ENCODE measurements at regions not wholly inside any gene's neighbourhood (a gene's known extent, or its start where the extent isn't known, plus 50 kb on each side); places are given as distances from the start of the nearest gene placed in this dataset.

- Histone ChIP-seq H3K9me2 (ENCODE audit: insufficient read depth, low read length) (no peaks in the 10 kb centered on the region), H3K36me3 (ENCODE audit: insufficient read depth, low read length) (no peaks in the 10 kb centered on the region), H2AFZ (ENCODE audit: low read length) (no peak overlapping the region), H3K4me1 (ENCODE audit: insufficient read depth, low read length, poor library complexity, severe bottlenecking) (no peaks in the 10 kb centered on the region), H3K9me3 (ENCODE audit: low read length) (no peaks in the 10 kb centered on the region), H3K4me2 (ENCODE audit: low read length) (no peak overlapping the region), H3K4me3 (ENCODE audit: low read depth, low read length, poor library complexity, severe bottlenecking) (no peak overlapping the region), H3K27ac (ENCODE audit: low read depth, low read length, poor library complexity, severe bottlenecking) (no peak overlapping the region), H3K79me2 (ENCODE audit: insufficient read depth, low read depth, low read length) (no peaks in the 10 kb centered on the region), H4K20me1 (ENCODE audit: insufficient read depth, low read length) (no peaks in the 10 kb centered on the region)
- BruUV-seq (replicated peaks): no TSS peak
- POLR2A ChIA-PET: no interaction called here
- TF ChIP-seq, protein P1, sequence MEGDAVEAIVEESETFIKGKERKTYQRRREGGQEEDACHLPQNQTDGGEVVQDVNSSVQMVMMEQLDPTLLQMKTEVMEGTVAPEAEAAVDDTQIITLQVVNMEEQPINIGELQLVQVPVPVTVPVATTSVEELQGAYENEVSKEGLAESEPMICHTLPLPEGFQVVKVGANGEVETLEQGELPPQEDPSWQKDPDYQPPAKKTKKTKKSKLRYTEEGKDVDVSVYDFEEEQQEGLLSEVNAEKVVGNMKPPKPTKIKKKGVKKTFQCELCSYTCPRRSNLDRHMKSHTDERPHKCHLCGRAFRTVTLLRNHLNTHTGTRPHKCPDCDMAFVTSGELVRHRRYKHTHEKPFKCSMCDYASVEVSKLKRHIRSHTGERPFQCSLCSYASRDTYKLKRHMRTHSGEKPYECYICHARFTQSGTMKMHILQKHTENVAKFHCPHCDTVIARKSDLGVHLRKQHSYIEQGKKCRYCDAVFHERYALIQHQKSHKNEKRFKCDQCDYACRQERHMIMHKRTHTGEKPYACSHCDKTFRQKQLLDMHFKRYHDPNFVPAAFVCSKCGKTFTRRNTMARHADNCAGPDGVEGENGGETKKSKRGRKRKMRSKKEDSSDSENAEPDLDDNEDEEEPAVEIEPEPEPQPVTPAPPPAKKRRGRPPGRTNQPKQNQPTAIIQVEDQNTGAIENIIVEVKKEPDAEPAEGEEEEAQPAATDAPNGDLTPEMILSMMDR (conservative IDR thresholded peaks at IDR 0.05; ENCODE audit: low read length): no peak
- TF ChIP-seq EZH2phosphoT487 (IDR thresholded peaks at IDR 0.05; ENCODE audit: borderline replicate concordance, low read depth, low read length): no peak
- intact Hi-C loops (cut with micrococcal nuclease; ENCODE audit: unreplicated experiment): no loop called here
- DNase-seq (ENCODE audit: low spot score): no peak
- CTCF ChIA-PET (ENCODE audit: unreplicated experiment): no interaction called here
Measured at GRCh38 chr16:87131061-87131995, 185.9 kb downstream of the C16orf95 start.

DNA sequence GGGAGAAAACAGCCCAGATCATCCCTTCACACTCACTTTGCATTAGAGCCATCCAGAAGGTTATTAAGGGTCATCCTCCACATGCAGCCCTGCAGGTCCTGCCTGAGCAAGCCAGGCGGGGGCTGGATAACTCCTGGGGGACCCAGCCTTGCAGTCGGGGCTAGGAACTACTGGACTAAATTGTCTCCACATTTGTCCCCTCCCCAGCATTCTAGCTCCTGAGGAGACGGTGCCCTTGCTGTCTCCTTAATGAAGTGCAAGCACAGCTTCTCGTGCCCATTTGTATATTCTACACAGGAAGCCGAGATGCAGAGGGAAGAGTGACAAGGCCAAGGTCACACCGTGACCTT is 185.2 kb downstream of the C16orf95 start:
- no peak for TF ChIP-seq EZH2phosphoT487 (IDR thresholded peaks at IDR 0.05; ENCODE audit: borderline replicate concordance, low read depth, low read length)
- TF ChIP-seq, protein P1 (conservative IDR thresholded peaks at IDR 0.05; ENCODE audit: low read length): no peak
- BruUV-seq (replicated peaks): no TSS peak

GRCh38 chr16:87132361-87133014 is 184.7 kb downstream of the C16orf95 start:
- Histone ChIP-seq H3K4me2 (ENCODE audit: low read length) (no peak overlapping the region), H3K27ac (ENCODE audit: low read depth, low read length, poor library complexity, severe bottlenecking) (no peak overlapping the region), H3K9me3 (ENCODE audit: low read length) (no peaks in the 10 kb centered on the region), H4K20me1 (ENCODE audit: insufficient read depth, low read length) (no peaks in the 10 kb centered on the region), H3K79me2 (ENCODE audit: insufficient read depth, low read depth, low read length) (no peaks in the 10 kb centered on the region), H3K4me3 (ENCODE audit: low read depth, low read length, poor library complexity, severe bottlenecking) (no peak overlapping the region), H3K4me1 (ENCODE audit: insufficient read depth, low read length, poor library complexity, severe bottlenecking) (no peaks in the 10 kb centered on the region), H3K36me3 (ENCODE audit: insufficient read depth, low read length) (no peaks in the 10 kb centered on the region), H3K9me2 (ENCODE audit: insufficient read depth, low read length) (no peaks in the 10 kb centered on the region), H2AFZ (ENCODE audit: low read length) (no peak overlapping the region)
- CTCF ChIA-PET (ENCODE audit: unreplicated experiment): no interaction called here
- DNase-seq (ENCODE audit: low spot score): no peak
- TF ChIP-seq, protein P1 (conservative IDR thresholded peaks at IDR 0.05; ENCODE audit: low read length): no peak
- no peak for TF ChIP-seq EZH2phosphoT487 (IDR thresholded peaks at IDR 0.05; ENCODE audit: borderline replicate concordance, low read depth, low read length)
- intact Hi-C loops (cut with micrococcal nuclease; ENCODE audit: unreplicated experiment): no loop called here
- BruUV-seq (replicated peaks): no TSS peak
- POLR2A ChIA-PET: no interaction called here

More for the DNA sequence above, 185.2 kb downstream of the C16orf95 start:
- POLR2A ChIA-PET: no interaction called here
- Histone ChIP-seq H3K79me2 (ENCODE audit: insufficient read depth, low read depth, low read length) (no peaks in the 10 kb centered on the region), H3K9me2 (ENCODE audit: insufficient read depth, low read length) (no peaks in the 10 kb centered on the region), H3K4me3 (ENCODE audit: low read depth, low read length, poor library complexity, severe bottlenecking) (no peak overlapping the region), H2AFZ (ENCODE audit: low read length) (no peak overlapping the region), H3K36me3 (ENCODE audit: insufficient read depth, low read length) (no peaks in the 10 kb centered on the region), H3K4me1 (ENCODE audit: insufficient read depth, low read length, poor library complexity, severe bottlenecking) (no peaks in the 10 kb centered on the region), H4K20me1 (ENCODE audit: insufficient read depth, low read length) (no peaks in the 10 kb centered on the region), H3K9me3 (ENCODE audit: low read length) (no peaks in the 10 kb centered on the region), H3K27ac (ENCODE audit: low read depth, low read length, poor library complexity, severe bottlenecking) (no peak overlapping the region), H3K4me2 (ENCODE audit: low read length) (no peak overlapping the region)
- CTCF ChIA-PET (ENCODE audit: unreplicated experiment): no interaction called here
- intact Hi-C loops (cut with micrococcal nuclease; ENCODE audit: unreplicated experiment): no loop called here
- DNase-seq (ENCODE audit: low spot score): no peak

All from OCI-LY7 (cell line).